Mesothelial cell of epicardium (in vitro differentiated cells): ENCODE measurements at regions not wholly inside any gene's neighbourhood (a gene's known extent, or its start where the extent isn't known, plus 50 kb on each side); places are given as distances from the start of the nearest gene placed in this dataset.

Source experiments
- DNase-seq, 2 experiments: peaks; one replicate each; pipeline ENCODE4 v3.0.0; 2021; ENCODE audit warnings: low spot score in 2 of 2; ENCODE audit not compliant: unreplicated experiment in 2 of 2
- H3K27ac Mint-ChIP-seq: 2 replicates; pipeline ENCODE4 v1.8.0; 2021; ENCODE audit warnings: mixed read lengths
- H3K27me3 Mint-ChIP-seq: 2 replicates; pipeline ENCODE4 v1.8.0; 2021; ENCODE audit warnings: low read depth, mixed read lengths
- H3K36me3 Mint-ChIP-seq: 2 replicates; pipeline ENCODE4 v1.8.0; 2021; ENCODE audit warnings: mixed read lengths
- H3K4me1 Mint-ChIP-seq: 2 replicates; pipeline ENCODE4 v1.8.0; 2021; ENCODE audit warnings: mixed read lengths
- H3K4me3 Mint-ChIP-seq: 2 replicates; pipeline ENCODE4 v1.8.0; 2021; ENCODE audit warnings: mild to moderate bottlenecking, moderate library complexity, mixed read lengths
- H3K9me3 Mint-ChIP-seq: 2 replicates; pipeline ENCODE4 v1.8.0; 2021; ENCODE audit warnings: mixed read lengths
- CTCF ChIP-seq: fragments of 200-600 bp; sonication (generic); IDR thresholded peaks from one replicate; pipeline ENCODE4 v1.5.0; 2021; ENCODE audit warnings: antibody characterized with exemption; ENCODE audit not compliant: unreplicated experiment

- DNase-seq: no peak
- no peak overlapping the region for H3K4me3 Mint-ChIP-seq
- no peak for TF ChIP-seq CTCF
- H3K9me3 Mint-ChIP-seq: no peaks in the 10 kb centered on the region
- H3K27me3 Mint-ChIP-seq: peaks cover 2% of the 10 kb centered on the region
- peaks cover 7% of the 10 kb centered on the region for H3K4me1 Mint-ChIP-seq
- H3K36me3 Mint-ChIP-seq: no peaks in the 10 kb centered on the region
- H3K27ac Mint-ChIP-seq: no peak overlapping the region
Measured at GRCh38 chr20:20802328-20802727, 89.9 kb upstream of the RALGAPA2 start.

- TF ChIP-seq CTCF: no peak
- Mint-ChIP-seq H3K9me3 (no peaks in the 10 kb centered on the region), H3K4me1 (no peaks in the 10 kb centered on the region), H3K4me3 (no peak overlapping the region), H3K27me3 (peaks cover 4% of the 10 kb centered on the region), H3K27ac (no peak overlapping the region), H3K36me3 (no peaks in the 10 kb centered on the region)
- no peak for DNase-seq
Measured at GRCh38 chr20:20799716-20800312, 87.4 kb upstream of the RALGAPA2 start.

- Mint-ChIP-seq H3K9me3 (no peaks in the 10 kb centered on the region), H3K4me1 (no peaks in the 10 kb centered on the region), H3K27me3 (peaks cover 13% of the 10 kb centered on the region), H3K36me3 (no peaks in the 10 kb centered on the region), H3K27ac (no peak overlapping the region), H3K4me3 (no peak overlapping the region)
- DNase-seq: no peak
- no peak for TF ChIP-seq CTCF
Measured at GRCh38 chr20:20797521-20798310, 85.3 kb upstream of the RALGAPA2 start.

- no peak overlapping the region for H3K4me3 Mint-ChIP-seq
Measured at GRCh38 chr20:20796766-20797440, 84.5 kb upstream of the RALGAPA2 start.

GRCh38 chr20:20795721-20796120 lies 83.3 kb upstream of the RALGAPA2 start:
- no peak overlapping the region for H3K27ac Mint-ChIP-seq
- peaks cover 16% of the 10 kb centered on the region for H3K27me3 Mint-ChIP-seq
- H3K4me1 Mint-ChIP-seq: no peaks in the 10 kb centered on the region
- no peak for DNase-seq
- no peak for TF ChIP-seq CTCF
- no peaks in the 10 kb centered on the region for H3K36me3 Mint-ChIP-seq
- H3K4me3 Mint-ChIP-seq: no peak overlapping the region
- H3K9me3 Mint-ChIP-seq: no peaks in the 10 kb centered on the region

More at GRCh38 chr20:20796766-20797440, 84.5 kb upstream of the RALGAPA2 start:
- no peak for TF ChIP-seq CTCF
- H3K27ac Mint-ChIP-seq: no peak overlapping the region
- H3K9me3 Mint-ChIP-seq: no peaks in the 10 kb centered on the region
- no peak for DNase-seq
- no peaks in the 10 kb centered on the region for H3K36me3 Mint-ChIP-seq
- no peaks in the 10 kb centered on the region for H3K4me1 Mint-ChIP-seq
- H3K27me3 Mint-ChIP-seq: peaks cover 16% of the 10 kb centered on the region
